ENCODE measurements at regions not wholly inside any gene's neighbourhood (a gene's known extent, or its start where the extent isn't known, plus 50 kb on each side); places are given as distances from the start of the nearest gene placed in this dataset.

- peaks cover 11% of the 10 kb centered on the region for H3F3A ChIP-seq (ENCODE audit: insufficient read depth)
- no peak overlapping the region for H2AFZ ChIP-seq
- H3K9ac ChIP-seq = no peak overlapping the region
- no peaks in the 10 kb centered on the region for H3K9me2 ChIP-seq (ENCODE audit: insufficient read depth)
- no peak for DNase-seq
- H3K79me2 ChIP-seq (ENCODE audit: insufficient read depth) = no peaks in the 10 kb centered on the region
- H3K27me3 ChIP-seq (replicated peaks; ENCODE audit: insufficient read depth) = no peaks in the 10 kb centered on the region
- TF ChIP-seq EZH2 (IDR thresholded peaks at IDR 0.05; ENCODE audit: insufficient read depth, poor library complexity, severe bottlenecking) (no peak), EZH2phosphoT487 (IDR thresholded peaks at IDR 0.05; ENCODE audit: insufficient read depth, low read depth) (no peak)
- H3K4me1 ChIP-seq (ENCODE audit: insufficient read depth) = peaks cover 10% of the 10 kb centered on the region; the same call in 1 of the 2 replicates
- no peak overlapping the region for H3K4me3 ChIP-seq
- in situ Hi-C loops (cut with MboI) = no loop called here
- H3K9me3 ChIP-seq (ENCODE audit: low read depth) = no peaks in the 10 kb centered on the region
- 83% methylated on average over 7 of the region's 7 CpGs for WGBS, 2 experiments (ENCODE audit: low coverage in 1 of 2, low lambda C conversion rate in 2 of 2, missing lambda C conversion rate in 2 of 2)
- H4K20me1 ChIP-seq (ENCODE audit: insufficient read depth) = no peaks in the 10 kb centered on the region
- no peak overlapping the region for H3K27ac ChIP-seq
- no peak overlapping the region for H3K4me2 ChIP-seq (ENCODE audit: unreplicated experiment)
- no peaks in the 10 kb centered on the region for H3K36me3 ChIP-seq (ENCODE audit: low read depth)
These were observed 153.7 kb upstream of the APCDD1 start for GRCh38 chr18:10300739-10301138.

- peaks cover 10% of the 10 kb centered on the region; the same call in 1 of the 2 replicates for H3K4me1 ChIP-seq (ENCODE audit: insufficient read depth)
- H3K27me3 ChIP-seq (replicated peaks; ENCODE audit: insufficient read depth) = no peaks in the 10 kb centered on the region
- H3K9me2 ChIP-seq (ENCODE audit: insufficient read depth) = no peaks in the 10 kb centered on the region
- no peaks in the 10 kb centered on the region for H3K79me2 ChIP-seq (ENCODE audit: insufficient read depth)
- no peak overlapping the region for H3K9ac ChIP-seq
- no peak for DNase-seq
- in situ Hi-C loops (cut with MboI) = no loop called here
- peaks cover 11% of the 10 kb centered on the region for H3F3A ChIP-seq (ENCODE audit: insufficient read depth)
- no peak overlapping the region for H3K4me2 ChIP-seq (ENCODE audit: unreplicated experiment)
- no peaks in the 10 kb centered on the region for H3K36me3 ChIP-seq (ENCODE audit: low read depth)
- no peak for TF ChIP-seq EZH2 (IDR thresholded peaks at IDR 0.05; ENCODE audit: insufficient read depth, poor library complexity, severe bottlenecking)
- no peak for TF ChIP-seq EZH2phosphoT487 (IDR thresholded peaks at IDR 0.05; ENCODE audit: insufficient read depth, low read depth)
- H3K9me3 ChIP-seq (ENCODE audit: low read depth) = no peaks in the 10 kb centered on the region
- H2AFZ ChIP-seq = no peak overlapping the region
- 90 to 94% methylated on average over 5 of the region's 5 CpGs for WGBS, 2 experiments (ENCODE audit: low coverage in 1 of 2, low lambda C conversion rate in 2 of 2, missing lambda C conversion rate in 2 of 2)
- no peaks in the 10 kb centered on the region for H4K20me1 ChIP-seq (ENCODE audit: insufficient read depth)
- no peak overlapping the region for H3K27ac ChIP-seq
- no peak overlapping the region for H3K4me3 ChIP-seq
These were observed 152.5 kb upstream of the APCDD1 start for GRCh38 chr18:10301831-10302483.

- H3K27me3 ChIP-seq (replicated peaks; ENCODE audit: insufficient read depth) = no peaks in the 10 kb centered on the region
- no peak for DNase-seq
- no peak overlapping the region for H3K27ac ChIP-seq
- H3K36me3 ChIP-seq (ENCODE audit: low read depth) = no peaks in the 10 kb centered on the region
- in situ Hi-C loops (cut with MboI) = no loop called here
- TF ChIP-seq EZH2phosphoT487 (IDR thresholded peaks at IDR 0.05; ENCODE audit: insufficient read depth, low read depth) (no peak), EZH2 (IDR thresholded peaks at IDR 0.05; ENCODE audit: insufficient read depth, poor library complexity, severe bottlenecking) (no peak)
- peaks cover 11% of the 10 kb centered on the region for H3F3A ChIP-seq (ENCODE audit: insufficient read depth)
- no peak overlapping the region for H3K4me3 ChIP-seq
- 85 to 88% methylated on average over 2 of the region's 2 CpGs for WGBS, 2 experiments (ENCODE audit: low coverage in 1 of 2, low lambda C conversion rate in 2 of 2, missing lambda C conversion rate in 2 of 2)
- no peaks in the 10 kb centered on the region for H3K9me3 ChIP-seq (ENCODE audit: low read depth)
- H3K79me2 ChIP-seq (ENCODE audit: insufficient read depth) = no peaks in the 10 kb centered on the region
- H3K9ac ChIP-seq = no peak overlapping the region
- H3K9me2 ChIP-seq (ENCODE audit: insufficient read depth) = no peaks in the 10 kb centered on the region
- H3K4me1 ChIP-seq (ENCODE audit: insufficient read depth) = peaks cover 10% of the 10 kb centered on the region; the same call in 1 of the 2 replicates
- H2AFZ ChIP-seq = no peak overlapping the region
- no peaks in the 10 kb centered on the region for H4K20me1 ChIP-seq (ENCODE audit: insufficient read depth)
- H3K4me2 ChIP-seq (ENCODE audit: unreplicated experiment) = no peak overlapping the region
These were observed 151.3 kb upstream of the APCDD1 start for GRCh38 chr18:10303171-10303570.

GRCh38 chr18:10304853-10305252, 149.6 kb upstream of the APCDD1 start:
- peak; percentile 92 for DNase-seq
- Histone ChIP-seq H3K27me3 (replicated peaks; ENCODE audit: insufficient read depth) (no peaks in the 10 kb centered on the region), H3K9me2 (ENCODE audit: insufficient read depth) (no peaks in the 10 kb centered on the region), H3K36me3 (ENCODE audit: low read depth) (no peaks in the 10 kb centered on the region), H3K4me2 (ENCODE audit: unreplicated experiment) (no peak overlapping the region), H3K27ac (peak overlapping the region; percentile 30; the same call in 1 of the 2 replicates), H3K4me3 (no peak overlapping the region), H2AFZ (no peak overlapping the region; the same call in 1 of the 2 replicates), H3K4me1 (ENCODE audit: insufficient read depth) (peaks cover 10% of the 10 kb centered on the region; the same call in 1 of the 2 replicates), H3K9me3 (ENCODE audit: low read depth) (no peaks in the 10 kb centered on the region), H4K20me1 (ENCODE audit: insufficient read depth) (no peaks in the 10 kb centered on the region), H3K79me2 (ENCODE audit: insufficient read depth) (no peaks in the 10 kb centered on the region), H3K9ac (peak overlapping the region; percentile 19; the same call in 1 of the 2 replicates), H3F3A (ENCODE audit: insufficient read depth) (peaks cover 11% of the 10 kb centered on the region)
- 2 to 5% methylated on average over 3 of the region's 3 CpGs for WGBS, 2 experiments (ENCODE audit: low coverage in 1 of 2, low lambda C conversion rate in 2 of 2, missing lambda C conversion rate in 2 of 2)
- no peak for TF ChIP-seq EZH2phosphoT487 (IDR thresholded peaks at IDR 0.05; ENCODE audit: insufficient read depth, low read depth)
- TF ChIP-seq EZH2 (IDR thresholded peaks at IDR 0.05; ENCODE audit: insufficient read depth, poor library complexity, severe bottlenecking) = no peak
- in situ Hi-C loops (cut with MboI) = no loop called here

Measured in GM23248 (cell line).